ENCODE measurements at regions not wholly inside any gene's neighbourhood (a gene's known extent, or its start where the extent isn't known, plus 50 kb on each side); places are given as distances from the start of the nearest gene placed in this dataset.

- H3K79me2 ChIP-seq (ENCODE audit: insufficient read depth, low read length) = no peaks in the 10 kb centered on the region
Measured at GRCh38 chr13:26978081-26978860, 193.3 kb downstream of the USP12 start.

More at GRCh38 chr13:26978081-26978860, 193.3 kb downstream of the USP12 start:
- H2AFZ ChIP-seq (ENCODE audit: insufficient read depth, low read depth, low read length, poor library complexity, severe bottlenecking) = peak overlapping the region; percentile 75
- Mint-ChIP-seq H3K27me3 (ENCODE audit: low read depth in 3 of 3) (peaks cover 0 to 2% (median 1%) of the 10 kb centered on the region in 3 donors), H3K9me3 (no peaks in the 10 kb centered on the region), H3K27ac (peak overlapping the region in 6 of 7 donors; percentile 22 to 84 (median 70)), H3K36me3 (no peaks in the 10 kb centered on the region), H3K4me3 (peak overlapping the region; percentile 57 to 77), H3K4me1 (peaks cover 28% of the 10 kb centered on the region)
- H3K9me3 ChIP-seq (replicated peaks in 1 of 2; ENCODE audit: control insufficient read depth in 1 of 2, insufficient read depth in 1 of 2, low read length in 2 of 2) = no peaks in the 10 kb centered on the region
- peak overlapping the region; percentile 64 for H3K4me2 ChIP-seq (replicated peaks; ENCODE audit: extremely low read depth, low read length, poor library complexity, severe bottlenecking)
- H3K36me3 ChIP-seq (replicated peaks in 1 of 2; ENCODE audit: control insufficient read depth in 1 of 2, insufficient read depth in 2 of 2, low read length in 2 of 2) = no peaks in the 10 kb centered on the region
- no peaks in the 10 kb centered on the region for H4K20me1 ChIP-seq (ENCODE audit: insufficient read depth, low read length)
- DNase-seq = no peak
- no peaks in the 10 kb centered on the region for H3K27me3 ChIP-seq (ENCODE audit: control insufficient read depth in 2 of 2, insufficient read depth in 2 of 2, low read length in 2 of 2)
- no peak for TF ChIP-seq CTCF (IDR thresholded peaks at IDR 0.05)
- H3K27ac ChIP-seq (ENCODE audit: low read depth in 1 of 2, low read length in 2 of 2) = peak overlapping the region in 1 of 2 donors; percentile 72
- intact Hi-C loops (cut with micrococcal nuclease) = loop anchor here in 1 of 2 donors (10.0 kb wide), 1 partner anchor 197 kb away; the partner anchor contains the start of gene USP12
- peak overlapping the region in 1 of 3 experiments; percentile 55 for H3K4me3 ChIP-seq (replicated peaks in 1 of 3; ENCODE audit: low read depth in 2 of 3, low read length in 3 of 3)
- H3K4me1 ChIP-seq (ENCODE audit: control insufficient read depth in 1 of 2, insufficient read depth in 2 of 2, low read length in 2 of 2) = peaks cover 20 to 27% of the 10 kb centered on the region in 2 donors
- H3K9ac ChIP-seq (ENCODE audit: insufficient read depth, low read length, poor library complexity, severe bottlenecking) = peak overlapping the region; percentile 42
- WGBS (ENCODE audit: insufficient coverage) = 71% methylated on average over 6 of the region's 12 CpGs

All from CD14-positive monocyte (primary cell).